Left lung (tissue), 4 donors: ENCODE measurements at regions not wholly inside any gene's neighbourhood (a gene's known extent, or its start where the extent isn't known, plus 50 kb on each side); places are given as distances from the start of the nearest gene placed in this dataset.

ENCODE experiments used
- ATAC-seq: fragments of 200-7000 bp; cut with Tn5 transposase; one replicate; pipeline ENCODE4 v1.9.1; 2020; ENCODE audit warnings: moderate library complexity
- DNase-seq, 4 donors: peaks; one replicate each; pipeline ENCODE4 v3.0.0-alpha.2; 2013 to 2020
- H3K27ac ChIP-seq, 2 donors: fragments of 200-600 bp; sonication (generic) in 1 of 2; one replicate each; pipeline versions ENCODE4 v1.5.0 to v1.8.0; 2020 to 2021
- H3K27me3 ChIP-seq, 2 donors: fragments of 200-600 bp; sonication (generic) in 1 of 2; one replicate each; pipeline versions ENCODE4 v1.5.0 to v1.8.0; 2020 to 2021
- H3K36me3 ChIP-seq, 2 donors: fragments of 200-600 bp; sonication (generic) in 1 of 2; one replicate each; pipeline versions ENCODE4 v1.5.0 to v1.8.0; 2020 to 2021
- H3K4me1 ChIP-seq, 2 donors: fragments of 200-600 bp; one replicate each; pipeline ENCODE4 v1.8.0; 2021
- H3K4me3 ChIP-seq, 2 donors: fragments of 200-600 bp; sonication (generic) in 1 of 2; one replicate each; pipeline versions ENCODE4 v1.5.0 to v1.8.0; 2020 to 2021; ENCODE audit warnings: mild to moderate bottlenecking in 1 of 2
- H3K9me3 ChIP-seq, 2 donors: fragments of 200-600 bp; sonication (generic) in 1 of 2; one replicate each; pipeline versions ENCODE4 v1.5.0 to v1.8.0; 2020 to 2021
- CTCF ChIP-seq, 2 donors: fragments of 200-600 bp; sonication (generic) in 1 of 2; IDR thresholded peaks; one replicate each; pipeline versions ENCODE4 v1.5.0 to v1.8.0; 2021; ENCODE audit warnings: antibody characterized with exemption in 2 of 2
- intact Hi-C, 2 donors: fragments of 100-400 bp; cut with DNase I; formaldehyde crosslinking; loops; one replicate each; pipeline versions ENCODE4 v1.11.2 to v1.14.2; 2022
- donor health status: DM: no; HTN: yes; CAD: no.
- donor health status: DM: no; HTN: no; CAD: no.

- H3K27me3 ChIP-seq: peaks cover 0 to 14% of the 10 kb centered on the region in 2 donors
- H3K4me1 ChIP-seq: no peaks in the 10 kb centered on the region
- no peak for ATAC-seq
- no peak for TF ChIP-seq CTCF (IDR thresholded peaks at IDR 0.05)
- H3K4me3 ChIP-seq: no peak overlapping the region
- H3K36me3 ChIP-seq: no peaks in the 10 kb centered on the region
- no peak for DNase-seq
- intact Hi-C loops: no loop called here
- no peaks in the 10 kb centered on the region for H3K9me3 ChIP-seq
- H3K27ac ChIP-seq: no peak overlapping the region
Observed at GRCh38 chr20:56761393-56761792, 132.3 kb downstream of the TFAP2C start.

GRCh38 chr20:56762401-56762800, 133.3 kb downstream of the TFAP2C start:
- DNase-seq: no peak
- no peak for TF ChIP-seq CTCF (IDR thresholded peaks at IDR 0.05)

GRCh38 chr20:56762829-56763228, 133.7 kb downstream of the TFAP2C start:
- no peak for TF ChIP-seq CTCF (IDR thresholded peaks at IDR 0.05)
- DNase-seq (no peak), ATAC-seq (no peak)
- no peak overlapping the region for H3K27ac ChIP-seq
- no peaks in the 10 kb centered on the region for H3K36me3 ChIP-seq
- H3K27me3 ChIP-seq: peaks cover 0 to 6% of the 10 kb centered on the region in 2 donors
- intact Hi-C loops: no loop called here
- no peak overlapping the region for H3K4me3 ChIP-seq
- H3K4me1 ChIP-seq: no peaks in the 10 kb centered on the region
- no peaks in the 10 kb centered on the region for H3K9me3 ChIP-seq

More at GRCh38 chr20:56762401-56762800, 133.3 kb downstream of the TFAP2C start:
- Histone ChIP-seq H3K4me1 (no peaks in the 10 kb centered on the region), H3K4me3 (no peak overlapping the region), H3K27me3 (peaks cover 0 to 9% of the 10 kb centered on the region in 2 donors), H3K9me3 (no peaks in the 10 kb centered on the region), H3K36me3 (no peaks in the 10 kb centered on the region), H3K27ac (no peak overlapping the region)
- no peak for ATAC-seq
- intact Hi-C loops: no loop called here

- no peak for TF ChIP-seq CTCF (IDR thresholded peaks at IDR 0.05)
- Histone ChIP-seq H3K4me3 (no peak overlapping the region), H3K4me1 (no peaks in the 10 kb centered on the region), H3K27ac (no peak overlapping the region), H3K9me3 (no peaks in the 10 kb centered on the region), H3K27me3 (no peaks in the 10 kb centered on the region), H3K36me3 (no peaks in the 10 kb centered on the region)
- no peak for DNase-seq
- ATAC-seq: no peak
- intact Hi-C loops: no loop called here
Observed at GRCh38 chr20:56764671-56765070, 135.6 kb downstream of the TFAP2C start.

- ATAC-seq: peak; percentile 59
- no peaks in the 10 kb centered on the region for H3K9me3 ChIP-seq
- no peak for DNase-seq
- H3K4me1 ChIP-seq: no peaks in the 10 kb centered on the region
- no peaks in the 10 kb centered on the region for H3K36me3 ChIP-seq
- H3K4me3 ChIP-seq: no peak overlapping the region
- intact Hi-C loops: no loop called here
- no peak overlapping the region for H3K27ac ChIP-seq
- H3K27me3 ChIP-seq: no peaks in the 10 kb centered on the region
- no peak for TF ChIP-seq CTCF (IDR thresholded peaks at IDR 0.05)
Observed at GRCh38 chr20:56765172-56766073, 136.3 kb downstream of the TFAP2C start.
